HG02588 (cell line): ENCODE measurements at regions not wholly inside any gene's neighbourhood (a gene's known extent, or its start where the extent isn't known, plus 50 kb on each side); places are given as distances from the start of the nearest gene placed in this dataset.
A peak's percentile ranks its signal among the peaks of the same experiment; 100 is the strongest.
"Not testable (repeated sequence)": the region's sequence is repeated elsewhere in the genome, so short reads cannot be mapped to it uniquely, and the experiment has no call there.

Source experiments
- ATAC-seq: cut with Tn5 transposase; IDR thresholded peaks from one replicate; pipeline ENCODE4 v1.9.1; 2021; ENCODE audit warnings: mild to moderate bottlenecking, moderate library complexity; ENCODE audit not compliant: unreplicated experiment

DNA sequence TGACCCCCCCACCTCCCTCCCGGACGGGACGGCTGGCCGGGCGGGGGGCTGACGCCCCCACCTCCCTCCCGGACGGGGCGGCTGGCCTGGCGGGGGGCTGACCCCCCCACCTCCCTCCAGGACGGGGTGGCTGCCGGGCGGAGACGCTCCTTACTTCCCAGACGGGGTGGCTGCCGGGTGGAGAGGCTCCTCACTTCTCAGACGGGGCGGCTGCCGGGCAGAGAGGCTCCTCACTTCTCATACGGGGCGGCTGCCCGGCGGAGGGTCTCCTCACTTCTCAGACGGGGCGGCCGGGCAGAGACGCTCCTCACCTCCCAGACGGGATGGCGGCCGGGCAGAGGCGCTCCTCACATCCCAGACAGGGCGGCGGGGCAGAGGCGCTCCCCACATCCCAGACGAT is 84.7 kb downstream of the OR2B2 start:
- ATAC-seq: not testable (repeated sequence)

DNA sequence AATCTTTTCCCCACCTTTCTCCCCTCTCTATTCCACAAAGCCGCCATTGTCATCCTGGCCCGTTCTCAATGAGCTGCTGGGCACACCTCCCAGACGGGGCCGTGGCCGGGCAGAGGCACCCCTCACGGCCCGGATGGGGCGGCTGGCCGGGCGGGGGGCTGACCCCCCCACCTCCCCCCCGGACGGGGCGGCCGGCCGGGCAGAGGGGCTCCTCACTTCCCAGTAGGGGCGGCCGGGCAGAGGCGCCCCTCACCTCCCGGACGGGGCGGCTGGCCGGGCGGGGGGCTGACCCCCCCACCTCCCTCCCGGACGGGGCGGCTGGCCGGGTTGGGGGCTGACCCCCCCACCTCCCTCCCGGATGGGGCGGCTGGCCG is 85.6 kb downstream of the OR2B2 start:
- not testable (repeated sequence) for ATAC-seq

DNA sequence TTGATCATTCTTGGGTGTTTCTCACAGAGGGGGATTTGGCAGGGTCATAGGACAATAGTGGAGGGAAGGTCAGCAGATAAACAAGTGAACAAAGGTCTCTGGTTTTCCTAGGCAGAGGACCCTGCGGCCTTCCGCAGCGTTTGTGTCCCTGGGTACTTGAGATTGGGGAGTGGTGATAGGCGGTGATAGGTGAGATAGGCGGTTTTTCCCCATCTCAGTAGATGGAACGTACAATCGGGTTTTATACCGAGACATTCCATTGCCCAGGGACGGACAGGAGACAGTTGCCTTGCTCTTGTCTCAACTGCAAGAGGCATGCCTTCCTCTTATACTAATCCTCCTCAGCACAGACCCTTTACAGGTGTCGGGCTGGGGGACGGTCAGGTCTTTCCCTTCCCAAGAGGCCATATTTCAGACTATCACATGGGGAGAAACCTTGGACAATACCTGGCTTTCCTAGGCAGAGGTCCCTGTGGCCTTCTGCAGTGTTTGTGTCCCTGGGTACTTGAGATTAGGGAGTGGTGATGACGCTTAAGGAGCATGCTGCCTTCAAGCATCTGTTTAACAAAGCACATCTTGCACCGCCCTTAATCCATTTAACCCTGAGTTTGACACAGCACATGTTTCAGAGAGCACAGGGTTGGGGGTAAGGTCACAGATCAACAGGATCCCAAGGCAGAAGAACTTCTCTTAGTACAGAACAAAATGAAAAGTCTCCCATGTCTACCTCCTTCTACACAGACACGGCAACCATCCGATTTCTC is 86.2 kb downstream of the OR2B2 start:
- not testable (repeated sequence) for ATAC-seq

DNA sequence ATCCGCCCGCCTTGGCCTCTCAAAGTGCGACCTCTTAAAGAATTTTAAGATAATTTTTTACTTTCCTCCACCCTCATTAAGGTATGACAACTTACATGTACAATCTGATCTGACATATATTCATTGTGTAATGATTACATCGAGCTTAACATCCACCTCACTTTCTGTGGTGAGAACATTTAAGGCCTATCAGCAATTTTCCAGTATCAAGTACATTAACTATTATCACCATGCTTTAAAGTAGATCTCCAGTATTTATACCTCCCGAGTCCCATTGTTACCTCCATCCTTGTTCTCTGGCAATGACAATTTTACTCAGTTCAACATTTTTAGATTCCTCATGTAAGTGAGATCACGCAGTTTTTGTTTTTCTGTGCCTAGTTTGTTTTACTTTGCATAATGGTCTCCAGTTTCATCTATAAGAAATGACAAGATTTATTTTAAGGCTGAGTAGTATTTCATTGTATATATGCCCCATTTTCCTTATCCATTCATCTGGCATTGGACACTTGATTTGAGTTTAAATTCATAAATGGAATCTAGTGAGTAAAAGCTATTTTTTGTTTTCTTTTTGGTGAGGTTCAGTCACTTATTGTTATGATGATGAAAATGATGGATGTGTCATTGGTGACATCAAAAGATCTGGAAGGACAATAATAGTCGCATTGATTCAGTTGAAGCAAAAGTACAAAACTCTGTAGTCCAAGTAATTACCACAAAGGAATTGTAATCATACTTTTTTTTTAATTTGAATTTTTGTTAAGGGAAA is 87.0 kb downstream of the OR2B2 start:
- no peak for ATAC-seq

DNA sequence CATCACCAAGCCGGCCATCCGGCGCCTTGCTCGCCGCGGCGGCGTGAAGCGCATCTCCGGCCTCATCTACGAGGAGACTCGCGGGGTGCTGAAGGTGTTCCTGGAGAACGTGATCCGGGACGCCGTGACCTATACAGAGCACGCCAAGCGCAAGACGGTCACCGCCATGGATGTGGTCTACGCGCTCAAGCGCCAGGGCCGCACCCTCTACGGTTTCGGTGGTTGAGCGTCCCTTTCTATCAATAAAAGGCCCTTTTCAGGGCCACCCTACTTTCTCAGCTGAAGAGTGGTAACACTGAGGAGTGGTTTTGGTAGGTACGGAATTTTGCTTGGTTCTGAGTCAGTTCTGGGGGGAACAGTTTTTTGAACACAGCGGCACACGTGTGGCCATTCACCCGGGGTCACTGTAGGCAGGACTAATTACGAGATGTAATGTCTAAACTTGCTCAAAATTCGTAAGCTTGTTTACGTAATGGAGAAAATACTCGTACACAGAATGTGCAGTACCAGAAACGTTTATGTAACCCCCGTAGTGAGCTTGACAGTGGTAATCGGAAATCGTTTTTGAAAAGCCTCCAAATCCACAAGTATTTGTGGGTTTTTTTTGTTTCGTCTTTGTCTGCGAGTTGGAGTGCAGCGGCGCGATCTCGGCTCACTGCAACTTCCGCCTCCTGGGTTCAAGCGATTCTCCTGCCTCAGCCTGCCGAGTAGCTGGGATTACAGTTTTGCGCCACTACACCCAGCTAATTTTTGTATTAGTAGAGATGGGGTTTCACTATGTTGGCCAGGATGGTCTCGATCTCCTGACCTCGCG is 87.8 kb downstream of the OR2B2 start:
- peak; percentile 69 for ATAC-seq

DNA sequence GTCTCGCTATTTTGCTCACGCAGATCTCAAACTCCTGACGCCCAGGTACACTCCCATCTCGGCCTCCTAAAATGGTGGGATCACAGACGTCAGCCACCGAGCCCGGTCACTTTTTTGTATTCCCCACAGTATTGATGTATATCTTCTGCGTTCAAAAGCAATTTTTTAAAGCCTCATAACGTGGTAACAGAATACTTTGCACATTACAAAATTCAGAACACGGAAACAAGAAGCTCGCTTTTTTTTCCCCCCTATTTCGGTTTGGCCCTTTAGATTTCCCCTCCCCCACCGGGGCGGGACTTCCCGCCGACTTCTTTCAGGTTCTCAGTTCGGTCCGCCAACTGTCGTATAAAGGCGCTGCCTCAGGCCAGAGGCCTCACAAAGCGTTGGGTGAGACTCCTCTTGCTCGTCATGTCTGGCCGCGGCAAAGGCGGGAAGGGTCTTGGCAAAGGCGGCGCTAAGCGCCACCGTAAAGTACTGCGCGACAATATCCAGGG is 88.4 kb downstream of the OR2B2 start:
- peak; percentile 83 for ATAC-seq

DNA sequence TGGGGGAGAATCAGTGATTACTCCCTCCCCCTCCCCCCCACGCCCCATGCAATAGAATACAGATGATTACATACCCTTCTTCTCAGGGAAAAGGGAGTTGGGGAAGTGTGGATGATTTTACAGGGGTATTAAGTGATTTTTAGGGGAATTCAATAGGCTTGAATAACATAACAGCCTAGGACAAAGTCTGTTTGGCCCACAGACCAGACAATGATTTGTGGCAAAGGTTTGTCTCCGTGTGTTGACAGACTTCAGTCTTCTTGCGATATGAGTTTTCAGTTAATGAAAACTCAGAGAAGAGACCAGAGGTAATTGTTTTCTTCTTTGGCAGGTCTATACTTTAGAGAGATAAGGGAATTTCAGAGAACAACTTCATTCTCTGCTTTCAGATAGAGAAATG is 95.3 kb downstream of the OR2B2 start:
- ATAC-seq: no peak

DNA sequence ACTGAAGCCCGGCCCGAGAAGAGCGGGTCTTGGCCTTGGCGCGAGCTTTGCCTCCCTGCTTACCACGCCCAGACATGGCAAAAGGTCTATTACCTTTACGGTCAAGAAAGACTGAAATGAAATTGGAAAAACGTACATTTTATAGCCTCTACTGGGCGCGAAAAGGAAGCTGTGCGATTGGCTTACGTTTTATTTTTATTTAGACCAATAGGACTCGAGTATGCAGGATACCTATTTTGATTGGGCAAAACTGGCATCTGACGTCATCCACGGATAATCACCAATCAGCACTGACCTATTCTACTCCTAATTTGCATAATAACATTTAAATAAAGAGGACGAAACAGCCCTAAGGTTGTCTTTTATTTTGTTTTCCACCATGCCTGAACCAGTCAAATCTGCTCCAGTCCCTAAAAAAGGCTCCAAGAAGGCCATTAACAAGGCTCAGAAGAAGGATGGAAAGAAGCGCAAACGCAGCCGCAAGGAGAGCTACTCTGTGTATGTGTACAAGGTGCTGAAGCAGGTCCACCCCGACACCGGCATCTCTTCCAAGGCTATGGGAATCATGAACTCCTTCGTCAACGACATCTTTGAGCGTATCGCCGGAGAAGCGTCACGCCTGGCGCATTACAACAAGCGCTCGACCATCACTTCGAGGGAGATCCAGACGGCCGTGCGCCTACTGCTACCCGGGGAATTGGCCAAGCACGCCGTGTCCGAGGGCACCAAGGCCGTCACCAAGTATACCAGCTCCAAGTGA is 97.4 kb downstream of the OR2B2 start:
- ATAC-seq: peak; percentile 53

DNA sequence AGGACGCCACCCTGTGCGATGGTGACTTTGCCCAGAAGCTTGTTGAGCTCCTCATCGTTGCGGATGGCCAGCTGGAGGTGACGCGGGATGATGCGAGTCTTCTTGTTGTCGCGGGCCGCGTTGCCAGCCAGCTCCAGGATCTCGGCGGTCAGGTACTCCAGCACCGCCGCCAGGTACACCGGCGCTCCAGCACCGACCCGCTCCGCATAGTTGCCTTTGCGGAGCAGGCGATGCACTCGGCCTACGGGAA is 97.9 kb downstream of the OR2B2 start:
- peak; percentile 3 for ATAC-seq

DNA sequence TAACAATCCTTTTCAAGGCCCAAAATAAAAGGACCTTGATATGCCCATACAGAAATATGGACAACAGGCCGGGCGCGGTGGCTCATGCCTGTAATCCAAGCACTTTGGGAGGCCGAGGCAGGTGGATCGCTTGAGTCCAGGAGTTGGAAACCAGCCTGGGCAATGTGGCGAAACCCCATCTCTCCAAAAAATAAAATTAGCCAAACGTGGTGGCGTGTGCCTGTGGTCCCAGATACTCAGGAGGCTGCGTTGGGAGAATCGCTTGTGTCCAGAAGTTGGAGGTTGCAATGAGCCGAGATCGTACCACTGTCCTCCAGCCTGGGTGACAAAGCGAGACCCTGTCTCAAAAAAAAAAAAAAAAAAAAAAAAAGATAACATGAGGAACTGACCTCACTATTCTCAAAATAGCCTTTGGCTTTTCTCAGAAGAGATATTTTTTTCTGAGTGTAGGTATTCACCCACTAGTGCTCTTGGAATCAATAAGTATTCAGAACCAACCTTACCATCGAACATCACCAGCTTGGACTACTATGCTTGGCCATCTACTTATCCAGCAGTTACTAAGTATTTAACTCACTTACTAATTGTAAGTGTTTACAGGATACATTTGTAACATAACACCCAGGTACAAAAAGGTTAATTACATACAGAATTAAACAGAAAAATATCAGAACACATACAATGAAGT is 99.2 kb downstream of the OR2B2 start:
- no peak for ATAC-seq

DNA sequence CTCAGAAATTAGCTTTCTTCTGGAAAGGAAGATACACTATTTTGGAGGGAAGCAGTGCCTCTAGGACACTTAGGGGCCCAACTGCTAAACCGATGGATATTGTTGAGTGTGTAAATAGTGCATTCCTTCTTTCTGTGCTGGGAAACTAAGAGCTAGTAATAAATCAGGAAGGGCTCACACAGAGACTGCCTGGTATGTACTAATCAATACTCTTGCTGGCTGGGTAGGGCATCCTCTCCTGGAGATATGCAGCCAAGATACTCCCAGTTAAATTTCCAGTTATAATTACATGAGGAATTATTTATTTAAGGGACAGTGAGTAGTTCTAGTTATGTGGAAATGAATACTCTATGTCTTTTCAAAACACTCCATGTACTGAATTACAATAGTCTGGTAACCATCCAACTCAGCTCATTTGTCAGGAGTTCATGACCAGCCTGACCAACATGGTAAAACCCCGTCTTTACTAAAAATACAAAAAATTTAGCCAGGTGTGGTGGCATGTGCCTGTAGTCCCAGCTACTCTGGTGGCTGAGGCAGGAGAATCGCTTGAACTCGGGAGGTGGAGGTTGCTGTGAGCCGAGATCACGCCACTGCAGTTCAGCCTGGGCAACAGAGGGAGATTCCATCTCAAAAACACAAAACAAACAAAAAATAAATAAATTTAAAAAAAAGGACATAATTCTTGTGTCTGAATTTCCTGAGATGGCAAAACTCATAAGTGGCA is 100.0 kb downstream of the OR2B2 start:
- no peak for ATAC-seq

DNA sequence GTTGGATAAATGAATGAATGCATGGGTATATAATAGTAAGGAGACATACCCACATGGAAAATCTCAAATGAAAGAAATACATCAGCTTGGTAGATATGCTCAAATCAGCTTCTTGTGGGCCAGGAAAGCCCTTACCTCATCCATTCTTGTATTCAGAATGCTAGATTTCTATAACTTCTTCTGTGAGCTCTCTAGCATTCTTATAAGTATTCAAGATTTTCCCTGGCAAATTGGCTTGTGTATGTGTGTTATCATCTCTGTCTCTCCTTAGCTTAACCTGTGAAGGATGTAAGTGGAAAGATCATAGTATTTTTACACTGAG is 100.8 kb downstream of the OR2B2 start:
- ATAC-seq: no peak

DNA sequence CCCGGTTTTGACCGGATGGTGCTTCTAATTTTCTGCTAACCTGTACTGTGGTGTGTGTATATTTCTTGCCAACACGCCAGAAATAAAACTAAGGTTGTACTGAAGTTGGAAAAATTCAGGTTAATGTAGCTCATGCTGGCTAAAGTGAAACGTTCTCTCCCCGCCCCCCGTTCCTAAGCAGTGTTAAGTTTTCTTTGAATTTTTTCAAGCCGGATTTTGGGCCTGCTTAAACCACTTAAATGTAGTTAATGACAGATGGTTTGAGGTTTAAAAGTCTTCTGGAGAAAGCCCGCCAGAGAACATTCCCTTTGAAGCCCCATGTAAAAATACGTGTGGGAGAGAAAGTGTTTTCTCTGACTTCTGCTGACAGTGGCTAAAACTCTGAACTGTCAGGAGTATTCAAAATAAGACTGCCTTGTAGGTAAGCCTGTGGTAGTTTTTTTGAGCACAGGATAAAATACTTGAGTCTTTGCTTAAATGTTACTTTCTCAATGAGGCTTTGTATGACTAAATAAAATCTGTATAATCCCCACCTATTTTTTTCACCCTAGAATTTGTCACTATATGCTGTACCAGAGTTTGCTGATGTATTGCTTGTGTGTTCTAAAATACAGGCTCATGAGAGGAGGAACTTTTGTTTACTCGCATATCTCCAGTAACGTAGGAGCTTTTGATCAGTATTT is 101.3 kb downstream of the OR2B2 start:
- ATAC-seq: no peak

DNA sequence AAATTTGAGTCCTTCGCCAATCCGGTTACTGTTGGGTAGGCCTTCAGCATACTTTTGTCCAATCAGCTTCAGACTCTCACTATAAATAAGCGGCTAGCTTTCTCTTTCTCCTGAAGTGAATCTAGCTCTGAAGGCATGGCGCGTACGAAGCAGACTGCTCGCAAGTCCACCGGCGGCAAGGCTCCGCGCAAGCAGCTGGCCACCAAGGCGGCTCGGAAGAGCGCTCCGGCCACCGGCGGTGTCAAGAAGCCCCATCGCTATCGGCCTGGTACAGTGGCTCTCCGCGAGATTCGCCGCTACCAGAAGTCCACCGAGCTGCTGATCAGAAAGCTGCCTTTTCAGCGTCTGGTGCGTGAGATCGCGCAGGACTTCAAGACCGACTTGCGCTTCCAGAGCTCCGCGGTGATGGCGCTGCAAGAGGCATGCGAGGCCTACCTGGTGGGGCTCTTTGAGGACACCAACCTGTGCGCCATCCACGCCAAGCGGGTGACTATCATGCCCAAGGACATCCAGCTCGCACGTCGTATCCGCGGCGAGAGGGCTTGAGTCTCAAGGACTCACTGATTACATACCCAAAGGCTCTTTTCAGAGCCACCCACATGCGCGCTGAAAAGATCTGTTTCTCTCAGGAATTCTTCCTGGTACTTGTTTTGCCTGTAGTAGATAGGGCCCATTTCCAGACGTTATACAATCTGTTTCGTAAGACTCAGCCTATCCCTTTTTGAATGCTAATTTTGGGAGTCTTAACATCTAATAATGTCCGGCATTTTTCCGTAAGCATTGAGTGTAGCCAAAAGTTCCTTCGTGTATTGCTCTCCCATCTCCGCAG is 102.0 kb downstream of the OR2B2 start:
- ATAC-seq: peak; percentile 34

DNA sequence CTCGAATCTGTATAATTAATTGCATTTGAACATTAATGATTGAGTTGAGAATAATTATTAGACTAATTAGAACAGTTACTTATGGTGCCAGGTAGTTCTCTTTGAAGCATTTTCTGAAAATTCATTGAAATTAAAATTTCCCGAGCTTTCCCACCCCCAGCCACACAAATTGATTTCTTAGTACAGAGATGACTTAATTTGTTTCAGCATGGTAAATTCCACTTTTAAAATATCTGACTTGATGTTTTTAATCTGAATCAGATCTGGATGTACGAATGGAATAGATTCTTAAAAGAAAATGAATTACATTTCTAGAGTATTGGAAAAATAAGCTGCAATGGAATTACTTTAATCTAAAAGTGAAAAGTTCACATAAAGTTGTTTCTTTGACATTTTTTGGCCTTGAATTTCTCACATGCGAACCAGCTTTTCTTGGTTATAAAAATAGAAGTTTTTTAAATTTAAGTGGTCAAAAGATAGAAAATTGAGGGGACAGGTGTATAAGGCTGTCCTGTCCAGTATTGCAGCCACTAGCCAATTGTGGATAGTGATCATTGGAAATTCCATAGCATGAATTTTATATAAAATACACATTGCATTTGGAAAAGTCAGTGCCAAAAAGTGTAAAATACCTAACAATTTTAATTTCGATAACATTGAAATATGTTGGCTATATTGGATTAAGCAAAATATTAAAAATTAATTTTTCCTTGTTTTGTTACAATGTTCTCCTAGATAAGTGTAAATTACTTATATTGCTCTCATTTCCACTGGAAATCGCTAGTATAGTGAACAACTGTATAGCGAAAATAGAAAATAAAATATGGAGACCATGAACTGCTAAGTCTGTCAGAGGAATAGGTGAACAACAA is 102.9 kb downstream of the OR2B2 start:
- ATAC-seq: no peak

DNA sequence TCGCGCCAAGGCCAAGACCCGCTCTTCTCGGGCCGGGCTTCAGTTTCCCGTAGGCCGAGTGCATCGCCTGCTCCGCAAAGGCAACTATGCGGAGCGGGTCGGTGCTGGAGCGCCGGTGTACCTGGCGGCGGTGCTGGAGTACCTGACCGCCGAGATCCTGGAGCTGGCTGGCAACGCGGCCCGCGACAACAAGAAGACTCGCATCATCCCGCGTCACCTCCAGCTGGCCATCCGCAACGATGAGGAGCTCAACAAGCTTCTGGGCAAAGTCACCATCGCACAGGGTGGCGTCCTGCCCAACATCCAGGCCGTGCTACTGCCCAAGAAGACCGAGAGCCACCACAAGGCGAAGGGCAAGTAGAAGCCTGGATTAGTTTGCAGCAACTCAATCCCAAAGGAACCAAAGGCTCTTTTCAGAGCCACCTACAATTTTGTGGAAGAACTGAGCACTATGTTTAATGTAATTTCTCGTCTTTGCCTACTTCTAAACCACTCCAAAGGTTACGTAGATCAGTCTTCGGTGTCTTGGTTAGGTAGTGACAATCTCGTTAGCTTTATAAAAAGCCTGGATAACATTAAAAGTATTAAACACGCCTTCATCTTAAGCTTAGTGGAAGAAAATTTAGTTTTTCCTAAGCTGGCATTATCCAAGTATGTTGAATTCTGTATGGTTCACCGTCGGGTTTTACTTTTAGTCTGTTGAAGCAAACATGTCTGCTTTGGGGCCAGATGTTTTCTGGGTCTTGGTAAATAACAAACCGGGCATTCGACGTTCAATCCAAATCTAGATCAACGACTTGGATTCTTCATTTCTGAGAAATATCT is 103.7 kb downstream of the OR2B2 start:
- ATAC-seq: peak; percentile 5
